ENCODE measurements at regions not wholly inside any gene's neighbourhood (a gene's known extent, or its start where the extent isn't known, plus 50 kb on each side); places are given as distances from the start of the nearest gene placed in this dataset.

DNA sequence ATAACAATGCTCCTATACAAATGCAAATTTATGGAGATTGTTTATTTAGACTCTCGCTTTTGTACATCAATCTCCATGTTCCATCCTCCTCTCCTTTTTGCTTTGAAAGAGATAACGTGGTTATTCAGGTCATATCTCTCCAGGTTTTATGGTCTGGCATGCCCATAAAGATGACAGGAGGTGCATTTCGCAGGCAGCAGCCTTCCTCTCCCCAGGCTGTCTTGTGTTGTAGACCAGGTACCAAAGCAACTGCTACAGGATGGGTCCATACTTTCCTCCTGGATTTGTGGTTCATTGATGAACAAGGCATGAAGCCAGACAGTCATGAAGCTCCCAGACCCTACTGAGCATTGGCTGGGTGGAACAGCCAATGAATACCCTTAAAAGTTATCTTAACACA is 400.2 kb upstream of the NPVF start:
- DNase-seq (ENCODE audit: low read depth, low spot score) = no peak

DNA sequence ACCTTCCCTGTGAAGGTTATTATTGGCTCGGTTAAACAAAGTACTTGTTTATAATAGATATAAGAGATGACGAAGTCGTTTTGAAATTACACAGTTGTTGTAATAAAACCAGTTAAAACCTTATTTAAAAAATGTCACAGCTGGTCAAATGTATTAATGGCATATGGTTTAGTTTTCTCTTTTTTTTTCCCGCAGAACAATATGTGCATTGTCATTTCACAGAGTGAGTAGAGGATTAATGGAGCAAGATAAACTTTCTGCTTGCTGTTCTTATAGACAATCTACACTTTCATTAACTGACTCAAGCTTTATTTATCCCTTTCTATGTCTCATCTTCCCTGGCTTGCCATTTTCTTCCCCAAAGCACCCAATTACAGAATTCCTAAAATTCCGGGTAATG is 404.3 kb upstream of the NPVF start:
- DNase-seq (ENCODE audit: low read depth, low spot score) = no peak

DNA sequence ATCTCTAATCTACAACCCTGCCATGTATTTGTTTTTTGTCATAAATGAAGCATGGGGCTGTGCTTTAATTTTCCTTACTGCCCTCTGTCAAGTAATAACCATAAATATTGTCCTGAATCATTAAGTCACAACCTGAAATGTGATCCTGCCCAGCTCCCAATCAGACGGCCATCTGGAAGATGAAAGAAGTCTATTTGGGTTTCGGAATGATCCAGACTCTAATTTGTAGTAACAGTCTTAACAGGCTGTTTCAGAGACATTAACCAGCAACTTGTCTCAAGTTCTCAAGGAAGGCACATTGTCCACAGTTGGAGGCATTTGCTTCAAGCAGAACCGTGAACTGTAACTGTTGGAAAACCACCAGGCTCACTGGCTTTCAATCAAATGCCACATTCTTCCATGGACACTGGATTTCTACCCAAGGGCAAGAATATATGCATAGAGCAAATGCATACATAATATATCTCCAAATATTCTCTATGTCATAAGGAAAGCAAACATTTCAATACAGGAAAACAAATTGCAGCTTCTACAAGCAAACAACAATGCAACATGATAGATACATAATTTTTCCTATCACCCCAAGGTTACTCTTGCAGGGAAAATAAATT is 405.2 kb upstream of the NPVF start:
- DNase-seq (ENCODE audit: low read depth, low spot score) = no peak

DNA sequence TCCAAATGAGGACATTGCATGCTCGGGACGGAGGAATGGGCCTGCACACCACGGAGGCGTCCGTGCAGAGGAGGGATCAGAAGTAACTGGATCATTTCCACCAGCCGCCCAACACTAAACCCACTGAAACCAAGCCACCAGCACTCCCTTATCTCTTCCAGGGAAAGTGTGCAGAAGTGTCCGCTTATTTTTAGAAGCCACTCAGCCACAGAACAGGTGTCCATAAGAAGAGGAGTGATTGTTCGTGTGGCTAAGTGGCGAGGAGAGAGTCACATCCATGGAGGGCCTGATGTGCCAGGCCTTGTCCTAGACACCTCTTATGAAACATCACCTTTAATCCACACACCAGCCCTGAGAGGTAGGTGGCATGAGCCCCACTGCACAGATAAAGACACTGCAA is 407.9 kb upstream of the NPVF start:
- DNase-seq (ENCODE audit: low read depth, low spot score) = no peak

DNA sequence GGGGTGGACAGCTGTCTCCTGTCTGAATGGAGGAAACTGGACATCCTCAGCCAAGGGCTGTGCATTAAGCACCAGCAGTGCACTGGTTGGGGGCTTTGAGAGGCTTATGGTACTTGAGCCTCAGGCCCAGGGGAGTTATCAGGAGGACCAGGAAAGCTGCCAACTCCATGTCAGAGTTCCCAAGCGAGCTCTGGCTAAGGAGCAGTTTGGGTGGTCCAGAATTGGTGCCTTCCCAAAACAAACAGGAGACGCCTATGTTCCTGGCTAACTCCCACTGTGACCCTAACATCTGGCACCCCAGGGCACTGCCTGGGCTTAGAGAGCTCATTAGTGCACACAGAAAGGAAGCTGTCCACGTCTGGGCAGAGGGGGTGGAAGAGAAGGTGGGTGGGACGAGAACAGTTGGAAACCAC is 408.6 kb upstream of the NPVF start:
- DNase-seq (ENCODE audit: low read depth, low spot score) = no peak

DNA sequence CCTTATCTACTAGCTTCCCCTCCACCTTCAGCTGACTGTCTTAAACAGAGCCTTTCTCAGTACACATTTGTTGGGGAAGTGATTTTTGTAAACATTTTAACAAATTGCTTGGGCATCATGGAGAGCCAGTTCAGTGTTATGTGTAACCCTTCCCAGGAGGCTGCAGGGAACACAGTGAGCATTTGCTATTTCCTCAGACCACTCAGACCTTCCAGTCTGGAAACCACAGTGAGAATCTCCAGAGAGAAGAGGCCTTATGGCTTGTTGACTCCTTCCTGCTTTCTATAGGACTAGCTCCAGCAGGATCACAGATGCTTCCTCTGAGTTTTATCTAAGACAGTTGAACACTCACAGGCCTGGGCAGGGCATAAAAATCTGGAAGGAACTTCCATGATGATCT is 409.8 kb upstream of the NPVF start:
- no peak for DNase-seq (ENCODE audit: low read depth, low spot score)

DNA sequence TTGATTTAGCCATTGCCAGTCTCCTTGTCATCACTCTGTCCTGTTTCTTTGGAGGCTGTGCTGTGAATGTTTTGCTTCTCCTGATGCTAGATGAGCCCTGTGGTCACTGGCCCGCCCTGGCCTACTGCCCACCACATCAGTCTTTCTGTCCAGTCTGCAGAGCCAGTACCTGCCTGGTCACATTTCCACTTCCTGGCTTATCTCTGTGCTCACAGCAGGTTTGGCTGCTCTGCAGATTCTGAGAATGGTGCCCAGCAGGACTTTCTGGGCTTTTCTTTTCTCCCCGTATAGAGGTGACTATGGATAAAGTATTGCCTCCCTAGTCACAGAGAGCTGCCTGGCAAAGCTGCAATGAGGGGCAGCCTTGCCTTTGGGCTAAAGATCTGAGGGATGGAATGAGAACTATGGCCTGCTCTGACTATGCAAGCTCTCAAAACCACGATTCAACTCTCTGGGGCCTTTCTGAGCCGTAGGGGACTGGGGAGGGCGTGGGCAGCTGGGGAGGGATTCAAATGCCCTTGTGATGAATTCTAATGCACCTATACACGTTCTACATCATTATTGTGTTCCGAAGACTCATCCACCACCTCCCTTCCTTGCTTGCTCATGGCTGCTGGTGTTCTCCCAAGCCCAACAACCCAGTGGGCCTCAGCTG is 410.4 kb upstream of the NPVF start:
- DNase-seq (ENCODE audit: low read depth, low spot score) = no peak

DNA sequence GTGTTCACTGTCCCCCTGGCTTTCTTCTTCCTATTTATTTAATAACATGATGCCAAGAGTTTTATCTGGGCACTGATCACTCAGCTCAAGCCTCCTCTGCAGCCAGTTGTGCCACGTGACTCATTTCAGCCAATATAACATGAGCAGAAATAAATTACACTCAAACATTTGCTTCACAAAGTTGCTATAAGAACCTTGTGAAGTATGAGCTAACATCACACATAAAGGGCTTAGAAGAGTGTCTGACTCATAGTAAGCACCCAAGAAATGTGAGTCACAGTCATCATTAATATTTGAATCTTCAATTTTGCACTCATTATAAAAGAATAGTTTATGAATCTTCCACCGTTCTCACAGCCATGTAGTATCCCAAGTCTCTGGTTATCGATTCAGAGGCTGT is 414.6 kb upstream of the NPVF start:
- no peak for DNase-seq (ENCODE audit: low read depth, low spot score)

DNA sequence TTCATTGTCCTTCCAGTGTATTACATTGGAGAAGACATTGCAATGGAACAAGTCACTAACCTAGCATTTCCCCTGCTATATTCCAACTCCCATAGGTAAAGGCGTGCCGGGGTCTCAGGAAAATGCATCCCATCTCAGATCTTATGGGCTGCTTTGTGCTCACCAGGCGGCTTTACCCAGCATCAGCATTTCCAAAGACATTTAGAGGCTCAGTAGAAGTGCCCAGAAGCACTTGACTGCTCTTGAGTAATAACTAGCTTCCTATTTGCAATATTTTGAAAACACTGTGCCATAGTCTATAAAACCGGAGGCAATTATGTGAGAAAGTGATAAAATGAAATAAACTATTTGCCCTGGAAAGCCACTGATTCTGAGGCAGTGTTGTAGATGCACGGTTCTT is 415.0 kb upstream of the NPVF start:
- DNase-seq (ENCODE audit: low read depth, low spot score) = no peak

DNA sequence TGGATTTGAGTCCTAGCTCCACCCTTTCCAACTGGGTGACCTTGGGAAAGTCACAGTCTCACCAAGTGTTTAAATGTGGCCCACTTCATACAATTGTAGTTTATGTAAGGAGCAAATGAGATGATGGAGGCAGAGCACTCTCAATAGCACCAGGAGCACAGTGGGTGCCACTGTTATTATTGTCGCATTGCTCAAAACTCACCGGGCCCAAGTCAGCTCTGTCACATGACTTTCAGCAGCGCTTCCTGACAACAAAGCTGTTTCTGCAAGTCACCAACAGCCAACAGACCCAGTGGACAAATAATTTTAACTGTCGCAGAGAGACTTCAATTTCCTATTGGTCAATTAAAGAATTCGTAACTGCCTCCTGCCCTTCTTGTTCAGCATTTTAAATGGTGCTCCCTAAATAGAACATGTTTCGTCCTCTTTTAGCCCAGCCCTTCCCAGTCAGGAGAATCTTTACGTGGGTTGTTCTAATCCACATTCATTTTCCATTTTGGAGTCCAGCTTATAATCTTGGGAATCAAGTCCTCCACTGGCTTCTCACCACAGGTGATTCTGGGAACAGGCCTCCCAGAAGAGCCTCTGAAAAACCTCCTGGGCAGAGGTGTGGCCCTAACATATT is 415.6 kb upstream of the NPVF start:
- DNase-seq (ENCODE audit: low read depth, low spot score) = no peak

DNA sequence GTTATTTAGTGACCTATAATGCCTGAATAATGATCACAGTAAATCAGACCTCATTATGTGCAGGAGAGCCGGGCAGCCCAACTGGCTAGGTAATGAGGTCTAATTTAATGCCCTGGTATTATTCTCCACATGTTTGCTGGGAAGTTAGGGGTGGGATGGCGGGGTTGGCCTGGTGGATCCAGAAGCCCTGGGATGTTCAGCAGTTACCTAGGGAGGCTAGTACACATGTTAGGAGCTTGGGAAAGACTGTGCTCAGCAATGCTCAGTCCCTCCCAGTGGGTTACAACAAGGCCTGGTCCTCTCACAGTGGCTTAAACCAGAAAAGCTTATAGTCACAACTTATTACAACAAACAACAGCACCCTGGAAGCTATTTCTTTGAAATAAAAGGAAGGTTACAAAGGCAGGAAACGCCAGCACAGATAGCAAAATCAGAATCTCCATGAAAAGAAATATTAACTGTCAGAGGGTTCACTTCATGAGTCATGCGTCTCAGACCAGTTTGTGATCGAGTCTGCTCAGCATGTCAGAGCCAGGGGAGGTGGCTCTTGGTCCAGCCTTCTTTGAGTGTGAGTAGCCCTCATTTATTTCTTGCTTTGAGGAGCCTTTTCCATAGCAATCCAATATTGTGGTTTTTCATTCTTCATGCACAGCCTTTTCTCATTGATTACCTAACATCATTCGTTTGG is 418.6 kb upstream of the NPVF start:
- DNase-seq (ENCODE audit: low read depth, low spot score) = no peak

DNA sequence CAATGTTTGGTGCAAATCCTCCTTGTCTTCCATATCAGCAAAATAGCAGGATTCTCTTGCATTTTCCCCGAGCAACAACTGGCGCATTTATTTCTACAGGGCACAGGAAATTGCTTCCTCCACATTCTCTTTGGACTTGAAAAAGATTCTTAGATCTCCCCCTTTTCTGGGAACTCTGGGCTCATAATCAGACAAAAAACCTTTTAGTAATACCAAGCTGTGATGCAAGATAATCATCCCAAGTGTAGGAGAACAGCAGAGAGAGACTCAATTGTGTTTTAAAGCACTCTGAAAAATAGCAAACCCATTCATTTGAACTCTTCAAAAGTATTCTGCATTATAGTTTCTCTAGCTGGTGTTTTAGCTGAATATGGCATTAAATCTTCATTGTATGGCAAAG is 419.6 kb upstream of the NPVF start:
- DNase-seq (ENCODE audit: low read depth, low spot score) = no peak

DNA sequence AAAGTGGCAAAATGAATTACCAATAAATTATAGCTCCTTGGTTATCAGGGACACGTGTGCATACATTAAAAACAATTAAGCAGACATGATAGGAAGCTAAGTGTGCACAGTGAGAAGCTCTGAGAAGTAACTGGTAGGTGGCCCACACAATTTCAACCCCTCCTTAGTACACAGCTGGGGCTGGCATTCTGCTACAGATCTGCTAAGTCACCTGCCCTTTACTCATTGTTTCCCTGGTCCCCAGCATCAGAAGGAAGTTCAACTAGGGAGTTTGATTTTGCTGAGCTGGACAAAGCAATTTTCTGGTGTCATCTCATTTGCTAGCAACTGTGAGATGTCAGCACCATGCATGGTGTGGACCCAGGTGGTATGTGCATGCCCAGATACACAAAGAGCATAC is 424.1 kb upstream of the NPVF start:
- no peak for DNase-seq (ENCODE audit: low read depth, low spot score)

DNA sequence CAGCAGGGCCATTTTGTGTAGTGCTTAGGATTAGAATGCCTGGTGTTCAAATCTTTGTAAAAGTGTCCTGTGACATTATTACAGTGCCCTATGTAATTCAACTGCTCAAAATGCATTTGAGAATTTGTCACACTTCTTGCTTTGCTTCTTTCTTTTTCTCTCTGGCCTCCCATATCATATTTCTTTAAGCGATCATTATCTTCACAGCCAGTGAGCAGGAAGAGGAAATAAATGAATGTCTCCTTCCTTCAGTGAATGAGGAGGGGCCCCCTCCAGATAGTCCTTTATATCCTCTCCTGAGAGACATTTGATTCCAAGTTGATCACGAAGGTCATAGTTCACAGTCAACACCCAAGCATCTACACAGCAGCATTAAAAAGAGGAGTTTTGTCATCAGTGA is 425.1 kb upstream of the NPVF start:
- no peak for DNase-seq (ENCODE audit: low read depth, low spot score)

DNA sequence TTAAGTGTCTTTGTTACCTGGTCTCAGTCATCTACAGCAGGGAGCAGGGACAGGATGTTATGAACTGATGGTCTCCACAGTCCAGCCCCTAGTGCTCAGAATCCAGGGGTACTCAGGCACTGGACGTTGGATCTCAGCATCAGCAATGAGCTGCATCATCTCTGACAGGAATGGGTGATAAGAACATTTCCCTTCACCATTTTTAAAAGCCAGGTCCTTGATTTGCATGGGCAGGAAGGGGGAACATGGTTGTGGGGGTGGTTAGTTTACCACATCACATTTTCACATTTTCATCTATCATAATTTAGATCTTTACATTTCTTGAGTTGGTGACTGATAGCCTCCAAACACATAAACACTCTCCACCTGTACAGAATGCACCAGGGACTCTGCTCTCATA is 427.8 kb upstream of the NPVF start:
- DNase-seq (ENCODE audit: low read depth, low spot score) = no peak

DNA sequence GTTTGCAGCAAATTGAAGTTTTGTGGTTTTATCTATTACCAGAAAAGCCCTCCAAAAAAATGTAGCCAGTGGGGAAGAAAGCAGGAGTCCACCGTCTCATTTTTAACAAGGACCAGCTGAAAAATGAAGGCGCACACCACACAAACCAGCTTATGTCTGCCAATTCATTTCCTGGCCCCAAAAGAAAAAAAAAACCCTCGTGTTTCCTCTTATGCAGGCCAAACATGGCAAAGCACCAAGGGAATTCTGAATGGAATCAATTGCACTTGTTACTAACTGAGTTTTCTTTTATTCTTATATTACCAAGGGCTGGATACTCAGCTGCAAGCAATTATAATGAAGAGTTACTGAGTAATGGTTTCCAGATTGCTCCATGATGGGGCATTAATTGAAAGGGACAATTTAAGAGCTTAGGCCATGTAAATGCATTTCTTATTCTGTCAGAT is 428.3 kb upstream of the NPVF start:
- DNase-seq (ENCODE audit: low read depth, low spot score) = no peak

DNA sequence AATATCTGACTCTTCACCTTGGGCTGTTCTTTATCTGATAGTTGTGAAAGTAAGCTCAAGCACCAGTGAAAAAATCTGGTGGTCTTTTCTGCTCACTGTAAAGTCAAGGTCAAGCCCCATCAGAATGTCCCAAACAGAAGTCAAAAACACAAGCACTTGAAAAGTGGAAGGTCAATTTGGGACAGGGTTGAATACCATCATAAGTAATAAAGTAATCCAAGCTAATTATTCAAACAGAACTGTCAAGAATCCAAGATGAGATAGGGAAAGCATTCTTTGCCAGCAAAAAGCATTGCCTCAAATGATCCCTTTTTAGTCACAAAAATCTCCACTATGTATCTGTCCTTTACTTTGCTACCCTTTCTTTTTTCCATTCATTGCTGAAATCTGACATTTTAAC is 430.1 kb upstream of the NPVF start:
- DNase-seq (ENCODE audit: low read depth, low spot score) = no peak

DNA sequence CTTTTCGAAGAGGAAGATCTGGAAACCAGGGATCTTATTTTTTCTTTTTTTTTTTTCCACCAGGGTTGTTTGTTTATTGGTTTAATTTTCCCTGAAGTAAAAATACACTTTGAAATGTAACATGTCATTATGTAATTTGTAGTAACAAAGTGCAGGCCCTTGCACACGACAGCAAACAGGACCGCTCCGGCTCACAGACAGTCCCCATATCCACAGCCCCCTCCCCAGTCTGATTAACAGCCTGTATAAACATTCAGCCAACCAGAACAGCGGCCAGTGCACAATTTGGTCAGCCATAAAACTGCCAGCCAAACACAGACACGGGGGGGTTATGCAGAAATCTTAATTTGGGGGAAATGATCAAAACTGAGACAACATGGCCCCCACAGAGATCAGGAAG is 431.6 kb upstream of the NPVF start:
- DNase-seq (ENCODE audit: low read depth, low spot score) = no peak

DNA sequence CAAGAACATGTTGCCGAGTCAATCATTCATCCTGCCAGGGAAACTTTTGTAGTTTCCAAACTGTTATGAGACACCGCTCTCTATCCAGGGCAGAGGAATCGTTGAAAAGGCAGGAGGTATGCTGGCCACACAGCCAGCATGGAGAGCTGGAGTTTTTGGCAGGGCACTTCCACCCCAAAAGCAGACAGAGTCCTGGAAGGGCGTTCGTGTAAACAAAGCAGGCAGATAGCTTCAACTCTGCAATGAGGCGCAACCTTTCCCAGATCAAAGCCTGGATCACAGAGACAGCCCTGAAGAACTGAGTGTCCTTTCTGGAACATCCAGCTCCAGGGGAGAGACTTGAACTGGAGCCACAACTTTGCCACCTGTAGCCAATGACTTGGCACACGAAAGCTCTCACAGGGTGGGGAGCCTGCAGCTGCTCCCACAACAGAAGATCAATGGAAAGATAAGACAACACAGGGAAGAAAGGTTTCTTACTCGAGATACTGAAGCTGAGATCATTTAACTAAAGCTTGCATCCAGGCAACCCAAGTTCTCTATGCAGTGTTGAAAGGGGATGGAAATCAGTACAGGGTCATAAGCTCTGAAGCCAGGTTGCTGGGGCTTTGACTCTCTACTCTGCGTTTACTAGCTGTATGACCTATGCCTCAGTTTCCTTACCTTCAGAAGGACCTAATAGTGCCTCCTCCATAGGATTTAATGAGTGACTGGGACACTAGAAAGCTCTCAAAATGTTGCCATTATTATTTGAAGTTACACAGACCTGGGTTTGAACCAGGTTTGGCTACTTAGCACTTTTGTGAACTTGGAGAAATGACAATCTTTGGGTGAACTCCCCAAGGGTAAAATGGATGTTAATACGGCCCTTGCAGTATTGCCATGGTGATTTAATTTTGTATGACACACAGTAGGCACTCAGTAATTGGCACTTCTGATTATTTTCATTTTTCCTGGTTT is 434.8 kb upstream of the NPVF start:
- DNase-seq (ENCODE audit: low read depth, low spot score) = no peak

DNA sequence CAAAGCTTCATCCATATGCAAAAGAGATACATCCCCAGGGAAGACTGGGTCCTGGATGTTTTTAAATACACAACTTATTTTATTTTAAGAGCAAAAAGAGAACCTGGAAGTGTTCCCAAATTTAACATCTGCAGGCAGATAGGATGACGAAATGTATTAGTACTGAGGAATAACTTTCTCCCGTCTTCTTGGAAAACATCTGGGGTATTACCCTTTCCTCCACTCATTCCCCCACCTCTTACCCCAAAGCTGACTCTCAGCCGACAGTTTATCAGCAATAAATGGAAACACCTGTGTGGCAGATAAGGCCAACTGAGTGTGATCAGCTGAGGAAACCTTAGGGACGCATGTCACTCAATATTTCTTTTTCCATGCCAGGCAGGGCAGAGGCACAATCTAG is 435.6 kb upstream of the NPVF start:
- DNase-seq (ENCODE audit: low read depth, low spot score) = no peak

DNA sequence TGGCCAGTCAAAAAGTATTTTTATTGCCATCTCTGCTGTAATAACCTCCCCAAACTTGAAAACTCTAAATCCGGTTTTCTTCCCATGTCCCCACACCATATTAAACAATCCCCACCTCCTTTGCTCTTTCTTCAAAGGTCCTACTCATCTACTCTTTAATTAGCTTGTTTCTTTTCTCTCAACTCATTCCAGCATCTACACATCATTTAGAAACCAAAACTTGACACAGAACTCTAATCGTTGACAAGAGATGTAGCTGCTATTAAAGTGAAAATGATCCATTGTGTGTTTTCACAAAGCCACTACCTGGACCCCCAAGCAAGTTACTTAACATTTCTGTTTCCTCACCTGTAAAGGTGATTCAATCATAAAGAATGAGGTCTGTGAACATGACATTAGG is 436.3 kb upstream of the NPVF start:
- DNase-seq (ENCODE audit: low read depth, low spot score) = no peak

DNA sequence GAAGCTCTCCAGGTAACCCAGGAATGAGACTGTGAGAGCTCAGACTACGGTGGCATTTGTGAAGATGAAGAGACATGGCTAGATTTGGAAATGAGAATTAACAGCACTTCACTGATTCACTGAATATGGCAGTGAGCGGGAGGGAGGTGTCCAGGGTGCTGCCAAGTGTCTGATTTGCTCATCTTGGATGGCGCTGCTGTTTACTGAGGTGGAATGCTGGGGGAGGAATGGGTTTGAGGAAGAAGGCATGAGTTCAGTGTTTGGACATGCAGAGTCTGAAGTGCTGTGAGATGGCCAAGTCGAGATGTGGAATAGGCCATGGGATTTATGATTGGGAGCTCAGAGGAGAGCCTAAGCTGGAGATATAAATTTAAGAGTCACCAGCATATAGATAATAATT is 437.1 kb upstream of the NPVF start:
- DNase-seq (ENCODE audit: low read depth, low spot score) = no peak

All from brain pericyte (primary cell).